HG03175 (cell line): ENCODE measurements at regions not wholly inside any gene's neighbourhood (a gene's known extent, or its start where the extent isn't known, plus 50 kb on each side); places are given as distances from the start of the nearest gene placed in this dataset.

Experiments
- ATAC-seq: cut with Tn5 transposase; IDR thresholded peaks from one replicate; pipeline ENCODE4 v1.9.1; 2021; ENCODE audit warnings: mild to moderate bottlenecking, moderate library complexity; ENCODE audit not compliant: unreplicated experiment

DNA sequence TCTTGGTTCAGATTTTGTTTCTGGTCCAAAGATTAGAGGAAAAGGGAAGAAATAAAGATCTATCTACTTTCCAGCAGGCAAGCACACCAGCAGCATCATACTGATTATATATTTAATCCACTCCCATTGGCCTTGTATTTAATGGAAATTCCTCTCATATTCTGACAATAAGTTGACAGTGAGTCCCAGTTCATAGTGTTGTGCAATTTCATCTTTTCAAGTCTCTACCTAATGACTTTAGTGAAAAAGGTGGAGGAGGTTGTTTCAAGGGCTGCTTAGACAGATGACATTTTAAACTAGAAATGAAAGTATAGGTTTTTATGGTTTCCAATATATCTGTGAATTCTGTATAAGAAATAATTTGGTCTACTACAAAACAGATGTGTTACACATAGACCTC is 298.6 kb downstream of the PABPC4L start:
- ATAC-seq, result no peak

DNA sequence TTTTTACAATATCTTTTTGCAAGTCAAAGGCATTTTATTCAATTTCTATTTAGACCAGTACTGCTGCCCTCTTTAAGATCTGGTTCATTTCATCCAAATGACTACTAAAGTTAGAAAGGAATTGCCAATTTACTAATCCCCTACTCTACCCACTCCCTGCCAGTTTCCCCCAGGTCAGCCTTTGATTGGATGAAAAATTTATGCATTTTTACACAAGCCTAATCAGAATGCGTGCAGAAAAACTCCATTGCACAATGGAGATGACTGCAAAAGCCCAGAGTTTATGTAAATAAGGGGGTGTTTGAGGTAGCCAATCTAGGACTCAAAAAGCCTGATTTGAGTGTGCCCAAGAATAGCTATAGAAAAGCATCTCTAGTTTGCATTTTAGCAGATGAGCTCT is 310.6 kb downstream of the PABPC4L start:
- ATAC-seq, result no peak

DNA sequence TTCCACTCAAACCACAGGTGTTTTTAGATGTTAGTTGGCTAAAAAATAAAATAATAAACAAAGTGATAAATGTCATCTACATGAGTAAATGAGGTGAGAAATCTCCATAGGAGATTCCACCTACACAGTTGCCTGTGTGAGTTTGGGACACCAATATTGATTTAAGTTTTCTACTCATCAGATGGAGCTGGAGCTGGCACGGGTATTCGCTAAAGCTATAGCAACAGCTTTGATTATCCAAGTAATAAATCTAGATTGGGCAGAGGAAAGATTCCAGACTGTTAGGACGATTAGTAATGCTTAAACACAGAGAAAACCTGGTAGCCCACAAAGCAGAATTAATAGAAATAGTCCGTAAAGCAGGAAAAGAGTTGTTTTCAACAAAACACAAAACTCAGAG is 313.9 kb downstream of the PABPC4L start:
- ATAC-seq, result no peak

DNA sequence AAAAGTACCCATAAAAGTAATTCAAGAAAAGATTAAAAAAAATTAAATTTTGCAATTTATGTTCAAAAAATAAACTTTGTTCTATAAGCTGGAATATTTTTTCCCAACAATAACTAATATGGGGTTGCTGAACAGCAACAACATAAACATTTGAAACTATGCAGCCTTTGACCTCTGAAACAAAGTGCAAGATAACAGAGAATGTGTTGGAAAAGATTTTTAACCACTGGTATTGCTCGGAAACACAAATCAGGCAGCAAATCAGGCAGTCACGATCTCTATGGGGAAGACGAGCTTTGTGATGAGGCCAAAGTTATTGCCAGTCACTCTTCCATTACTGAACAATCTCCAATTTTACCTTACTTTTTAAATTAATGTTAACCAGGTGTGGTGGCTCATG is 332.1 kb downstream of the PABPC4L start:
- ATAC-seq, result no peak

DNA sequence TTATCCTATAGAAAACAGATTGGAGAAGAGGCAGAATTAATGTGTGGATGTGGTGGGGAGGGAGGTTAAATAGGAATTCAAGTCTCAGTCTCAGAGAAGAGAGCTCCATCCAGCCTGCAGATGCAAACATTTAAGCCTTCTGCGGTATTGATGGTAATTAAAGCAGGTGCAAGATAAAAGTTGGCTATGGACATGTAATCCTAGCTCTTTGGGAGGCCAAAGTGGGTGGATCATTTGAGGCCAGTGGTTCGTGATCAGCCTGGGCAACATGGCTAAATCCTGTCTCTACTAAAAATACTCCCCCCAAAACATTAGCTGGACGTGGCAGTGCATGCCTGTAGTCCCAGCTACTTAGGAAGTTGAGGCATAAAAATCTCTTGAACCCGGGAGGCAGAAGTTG is 332.7 kb downstream of the PABPC4L start:
- ATAC-seq, result no peak

DNA sequence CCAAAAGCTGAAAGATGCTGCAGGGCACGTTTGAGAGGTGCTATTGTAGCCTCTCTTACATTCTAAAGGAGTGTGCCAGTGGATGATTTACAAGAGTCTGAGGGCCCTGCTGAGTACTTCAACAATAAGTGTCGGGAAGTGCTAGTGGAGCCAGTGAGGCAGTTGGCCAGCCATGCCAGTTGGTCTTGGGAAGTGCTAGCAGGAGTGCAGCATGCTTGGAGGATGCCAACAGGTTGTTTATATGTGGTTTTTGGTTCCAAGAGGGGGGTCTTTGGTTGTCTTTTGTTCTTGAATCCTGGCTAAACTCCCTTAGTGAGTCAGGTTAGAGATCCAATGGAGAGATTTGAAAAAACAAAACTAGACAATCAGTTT is 335.3 kb downstream of the PABPC4L start:
- no peak for ATAC-seq

DNA sequence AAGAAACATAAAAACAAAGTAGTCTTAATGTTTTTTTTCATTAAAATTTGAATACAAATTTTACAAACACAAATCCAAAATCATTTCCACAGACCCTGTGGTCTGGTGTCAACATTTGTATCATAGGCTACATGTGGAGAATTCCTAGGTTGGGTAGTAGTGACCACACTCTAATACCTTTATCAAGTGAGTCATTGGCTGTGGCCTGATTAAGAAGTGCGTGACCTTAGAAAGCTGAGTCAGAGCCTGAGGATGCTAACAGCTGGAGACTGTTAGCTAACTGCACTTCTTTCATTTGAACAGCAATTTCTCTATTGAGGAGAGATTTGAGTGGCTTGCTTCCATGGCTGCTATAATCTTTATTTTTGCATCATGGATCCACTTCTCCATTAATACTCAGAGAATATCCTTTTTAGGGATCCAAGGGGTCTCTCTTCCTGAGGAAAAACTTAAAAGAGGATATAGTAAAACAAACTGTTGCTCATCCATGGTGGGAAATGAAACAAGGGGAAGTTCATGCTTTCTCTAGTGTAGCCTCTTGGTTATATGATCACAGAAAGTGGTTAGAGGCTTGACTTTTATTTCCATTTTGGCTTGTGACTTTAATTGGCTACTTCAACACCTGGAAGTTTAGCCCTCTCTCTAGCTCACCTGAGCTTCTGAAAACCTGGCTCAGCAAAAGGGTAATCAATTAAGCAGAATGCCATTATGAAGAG is 335.8 kb downstream of the PABPC4L start:
- no peak for ATAC-seq

DNA sequence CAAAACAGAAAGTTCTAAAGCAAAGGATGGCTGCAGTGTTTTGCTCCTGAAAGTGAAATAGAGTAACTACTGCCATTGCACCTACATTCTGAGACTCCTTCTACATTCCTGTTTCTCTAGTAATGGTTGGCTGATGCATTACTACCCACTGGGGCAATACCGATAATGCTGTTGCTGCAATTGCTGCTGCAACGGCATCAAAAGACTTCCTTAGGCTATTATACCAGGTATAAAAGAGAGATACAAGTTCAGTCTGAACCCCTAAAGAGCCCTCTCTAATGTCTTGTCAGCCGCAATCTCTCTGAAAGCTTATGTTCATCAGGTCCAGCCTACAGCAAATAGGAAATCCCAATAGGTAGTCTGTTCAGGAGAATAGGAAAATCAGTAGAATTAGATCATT is 338.4 kb downstream of the PABPC4L start:
- no peak for ATAC-seq

DNA sequence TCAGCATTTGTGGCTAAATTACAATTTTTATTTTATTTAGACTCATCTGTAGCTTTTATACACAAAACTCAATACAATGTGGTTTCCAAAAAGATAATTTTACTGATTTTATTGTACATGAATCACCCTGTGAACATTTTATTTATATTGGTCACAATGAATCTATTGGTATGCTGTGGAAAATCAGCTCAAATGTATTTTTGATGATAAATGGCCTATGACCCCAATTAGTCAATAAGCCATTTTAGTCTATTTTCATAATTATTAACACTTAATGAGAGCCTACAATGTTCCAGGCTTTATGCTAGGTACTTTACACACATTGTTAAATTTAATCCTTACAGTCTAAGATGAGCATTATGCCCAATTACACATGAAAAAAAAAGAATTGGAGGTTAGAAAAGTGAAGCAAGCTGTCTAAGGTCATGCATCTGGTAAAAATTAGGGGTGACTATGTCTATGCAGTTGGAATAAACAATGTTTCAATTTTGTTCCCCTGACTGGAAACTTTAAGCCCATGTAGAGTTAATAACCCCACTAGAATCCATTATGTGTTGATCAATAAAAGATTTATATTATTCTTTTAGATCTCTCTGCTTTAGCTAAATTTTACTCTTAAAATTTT is 344.7 kb downstream of the PABPC4L start:
- no peak for ATAC-seq

DNA sequence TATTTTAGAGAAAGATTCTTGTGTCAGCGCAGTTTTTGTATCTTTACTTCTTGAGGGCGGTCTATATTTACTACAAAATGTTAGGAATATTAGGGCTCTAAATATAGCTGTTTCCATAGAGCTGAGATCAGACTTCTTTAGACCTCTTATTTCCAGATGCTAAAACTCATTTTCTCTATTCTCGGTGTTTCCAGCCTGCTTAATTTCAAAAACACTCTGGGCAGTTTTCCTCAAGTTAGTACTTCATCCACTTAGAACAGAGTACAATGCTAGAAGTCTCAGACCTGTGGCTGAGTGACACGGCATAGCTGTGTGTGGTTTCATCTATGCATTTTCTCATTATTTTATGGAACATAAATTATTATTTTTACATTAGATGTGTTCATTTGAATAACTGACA is 346.6 kb downstream of the PABPC4L start:
- no peak for ATAC-seq

DNA sequence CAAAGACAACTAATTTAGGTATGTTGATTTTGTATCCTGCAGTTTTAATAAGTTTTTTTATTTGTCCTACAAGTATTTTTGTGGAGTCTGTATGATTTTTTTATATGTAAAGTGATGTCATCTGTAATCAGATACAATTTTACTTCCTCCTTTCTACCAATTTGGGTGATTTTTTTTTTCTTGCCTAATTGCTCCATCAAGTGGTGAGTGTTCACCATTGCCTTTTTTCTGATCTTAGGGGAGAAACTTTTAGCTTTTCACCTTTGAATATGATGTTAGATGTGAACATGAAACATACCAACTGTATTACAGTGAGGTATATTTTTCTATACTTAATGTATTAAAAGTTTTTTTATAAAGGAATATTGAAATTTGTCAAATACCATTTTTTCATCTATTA is 362.3 kb downstream of the PABPC4L start:
- ATAC-seq, result no peak

DNA sequence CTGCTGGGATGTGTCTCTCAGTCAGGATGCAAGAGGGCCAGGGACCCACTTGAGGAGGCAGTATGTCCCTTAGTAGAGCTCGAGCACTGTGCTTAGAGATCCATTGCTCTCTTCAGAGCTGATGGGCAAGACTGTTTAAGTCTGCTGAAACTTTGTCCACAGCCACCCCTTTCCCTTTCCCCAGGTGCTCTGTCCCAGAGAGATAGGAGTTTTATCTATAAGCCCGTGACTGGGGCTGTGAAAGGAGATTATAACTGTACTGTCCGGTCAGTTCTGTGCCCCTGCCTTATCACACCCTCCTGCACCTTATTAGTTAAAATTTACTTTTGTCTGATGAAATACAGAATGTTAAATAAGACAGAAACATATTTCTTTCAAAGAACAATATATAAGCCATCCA is 378.4 kb downstream of the PABPC4L start:
- no peak for ATAC-seq

DNA sequence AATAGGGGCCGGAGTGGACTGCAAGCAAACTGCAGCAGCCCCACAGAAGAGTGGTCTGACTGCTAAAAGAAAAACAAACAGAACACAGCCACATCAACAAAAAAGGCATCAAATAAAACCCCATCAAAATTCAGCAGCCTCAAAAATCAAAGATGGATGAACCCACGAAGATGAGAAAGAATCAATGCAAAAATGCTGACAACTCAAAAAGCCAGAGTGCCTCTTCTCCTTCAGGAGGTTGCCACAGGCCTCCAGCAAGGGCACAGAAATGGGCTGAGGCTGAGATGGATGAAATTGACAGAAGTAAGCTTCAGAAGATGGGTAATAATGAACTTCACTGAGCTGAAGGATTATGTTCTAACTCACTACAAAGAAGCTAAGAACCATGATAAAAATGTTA is 388.6 kb downstream of the PABPC4L start:
- ATAC-seq, result no peak

DNA sequence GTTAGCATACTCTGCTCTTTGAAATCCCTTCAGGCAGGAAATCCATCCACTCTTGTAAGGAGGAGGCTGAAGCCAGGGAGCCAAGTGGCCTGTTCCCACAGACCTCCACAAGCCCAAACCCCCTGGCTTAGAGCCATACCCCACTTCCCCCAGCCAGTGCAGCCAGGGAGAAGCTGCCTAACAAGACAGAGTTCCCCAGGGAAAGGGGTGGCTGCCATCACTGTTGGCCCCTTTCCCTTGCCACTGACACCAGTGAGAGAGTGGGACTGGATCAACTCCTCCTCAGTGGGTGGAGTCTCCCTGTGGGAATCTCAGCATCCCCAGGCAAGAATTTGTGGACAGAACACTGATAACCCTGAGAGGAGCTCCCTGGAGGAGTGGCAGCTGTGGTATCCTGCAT is 389.4 kb downstream of the PABPC4L start:
- ATAC-seq, result no peak

DNA sequence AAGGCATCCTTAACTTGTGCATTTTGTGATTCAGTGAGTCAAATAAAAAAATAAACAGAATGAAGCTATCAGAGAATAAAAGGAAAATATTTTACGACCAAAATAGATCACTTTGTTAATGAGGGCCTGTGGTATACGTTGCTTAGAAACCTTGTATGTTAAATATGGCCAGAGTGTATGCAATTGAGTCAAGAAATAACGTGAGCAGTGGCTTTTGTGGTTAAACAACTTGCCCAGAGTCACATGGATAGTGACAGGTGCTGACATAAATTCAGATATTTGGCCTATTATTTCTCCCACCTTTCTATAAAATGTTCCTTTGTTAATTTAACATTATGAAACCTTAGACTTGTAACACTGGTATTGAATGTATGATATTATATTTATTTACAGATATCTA is 393.4 kb downstream of the PABPC4L start:
- no peak for ATAC-seq

DNA sequence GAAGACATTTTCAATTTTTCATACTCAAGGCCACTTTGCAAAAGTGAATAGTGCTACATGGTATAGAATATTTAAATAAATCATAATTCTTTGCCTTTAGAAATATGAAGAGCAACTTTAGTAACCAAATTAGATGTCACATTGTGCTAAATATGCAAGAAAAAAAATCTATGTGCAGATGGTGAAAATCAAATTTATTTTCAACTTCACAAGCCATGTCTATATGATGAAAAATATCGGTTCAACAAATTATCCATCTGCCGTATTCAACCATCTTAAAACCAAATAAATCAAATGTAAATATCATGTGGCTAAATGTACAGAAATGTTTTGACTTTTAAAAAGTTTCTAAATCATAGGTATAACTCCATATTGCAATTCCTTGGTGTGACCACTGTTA is 398.2 kb downstream of the PABPC4L start:
- ATAC-seq, result no peak

DNA sequence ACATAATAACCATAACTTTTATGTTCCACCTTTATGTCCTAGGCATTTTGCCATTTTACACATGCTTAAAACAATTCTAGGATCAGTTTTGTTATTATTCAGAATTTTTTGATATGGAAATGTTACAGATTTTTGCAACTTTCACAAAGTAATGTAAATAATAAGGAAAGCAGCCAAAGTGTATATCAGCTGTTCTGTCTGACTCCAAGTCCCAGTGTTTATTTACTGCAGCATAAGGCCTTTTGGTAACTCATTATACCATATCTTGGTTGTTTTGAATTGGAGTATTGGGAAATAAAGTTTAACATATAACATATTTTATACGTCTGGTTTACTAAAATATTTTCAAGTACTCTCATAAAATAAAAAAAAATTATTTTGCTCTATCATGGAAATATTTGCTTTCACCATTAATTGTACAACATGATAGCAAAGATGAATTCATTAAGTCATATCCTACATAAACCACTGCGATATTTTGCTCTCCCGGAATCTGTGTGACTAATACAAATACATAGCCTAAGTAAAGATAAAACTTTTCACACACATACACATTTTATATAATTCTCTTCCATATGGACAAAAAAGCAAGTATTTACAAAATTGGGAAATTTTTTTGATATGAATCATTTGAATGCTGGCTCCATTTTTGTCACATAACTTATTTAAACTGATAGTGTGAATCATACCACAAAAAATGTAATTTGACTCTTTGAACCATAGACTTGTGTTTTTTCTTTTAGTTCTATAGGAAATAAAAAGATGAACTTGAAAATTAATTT is 399.0 kb downstream of the PABPC4L start:
- ATAC-seq, result no peak

DNA sequence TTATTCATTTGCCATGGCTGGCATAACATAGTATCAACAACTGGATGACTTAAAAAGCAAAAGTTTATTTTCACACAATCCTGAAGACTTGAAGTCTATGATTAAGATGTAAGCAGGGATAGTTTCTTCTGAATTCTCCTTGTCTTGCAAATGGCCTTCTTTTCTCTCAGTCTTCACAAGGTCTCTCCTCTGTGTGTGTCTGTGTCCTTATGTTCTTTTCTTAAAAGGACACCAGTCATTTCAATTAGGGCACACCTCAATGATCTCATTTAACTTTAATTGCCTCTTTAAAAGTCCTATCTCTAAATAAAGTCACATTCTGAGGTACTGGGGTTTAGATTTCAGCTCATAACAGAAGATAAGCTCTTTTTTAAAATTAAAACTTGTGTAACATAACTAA is 399.7 kb downstream of the PABPC4L start:
- no peak for ATAC-seq

DNA sequence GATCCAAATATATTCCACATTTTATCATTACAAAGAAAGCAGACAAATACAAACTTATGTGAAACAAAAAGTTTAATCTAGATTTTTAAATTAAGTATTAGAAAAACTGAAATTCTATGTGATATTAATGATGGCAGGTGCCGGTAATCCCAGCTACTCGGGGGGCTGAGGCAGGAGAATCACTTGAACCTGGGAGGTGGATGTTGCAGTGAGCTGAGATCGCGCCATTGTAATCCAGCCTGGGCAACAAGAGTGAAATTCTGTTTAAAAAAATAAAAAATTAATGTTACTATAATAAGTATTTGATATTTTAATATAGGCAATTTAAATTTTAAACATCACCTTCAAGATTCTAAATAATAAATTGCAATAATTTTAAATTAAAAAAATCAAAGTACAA is 400.6 kb downstream of the PABPC4L start:
- no peak for ATAC-seq

DNA sequence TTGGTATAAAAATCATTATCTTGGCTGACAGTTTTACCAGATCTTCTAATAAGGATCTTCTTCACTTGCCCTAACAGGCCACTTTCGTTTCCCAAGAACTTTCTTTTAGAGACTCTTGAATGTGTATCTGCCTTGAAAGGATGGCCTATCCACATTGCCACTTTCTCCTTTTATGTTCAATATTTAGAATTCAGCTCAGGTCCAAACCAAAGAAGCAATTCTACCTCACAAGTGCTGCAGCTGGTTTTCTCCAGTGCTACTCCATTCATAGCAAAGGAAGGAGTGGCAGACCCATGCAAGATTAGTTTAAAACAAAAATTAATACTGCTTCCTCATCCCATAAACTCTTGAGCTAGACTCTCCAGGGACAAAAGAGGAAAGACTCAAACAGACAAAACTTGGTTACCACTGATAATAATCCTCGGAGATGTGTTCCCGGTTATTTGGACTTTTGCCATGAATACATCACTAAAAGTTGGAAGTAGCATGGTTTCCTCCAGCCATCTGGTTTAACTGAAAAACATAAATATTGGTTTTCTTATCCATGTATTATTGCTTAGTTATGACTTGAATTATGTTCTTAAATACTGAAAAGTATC is 401.8 kb downstream of the PABPC4L start:
- ATAC-seq, result no peak

DNA sequence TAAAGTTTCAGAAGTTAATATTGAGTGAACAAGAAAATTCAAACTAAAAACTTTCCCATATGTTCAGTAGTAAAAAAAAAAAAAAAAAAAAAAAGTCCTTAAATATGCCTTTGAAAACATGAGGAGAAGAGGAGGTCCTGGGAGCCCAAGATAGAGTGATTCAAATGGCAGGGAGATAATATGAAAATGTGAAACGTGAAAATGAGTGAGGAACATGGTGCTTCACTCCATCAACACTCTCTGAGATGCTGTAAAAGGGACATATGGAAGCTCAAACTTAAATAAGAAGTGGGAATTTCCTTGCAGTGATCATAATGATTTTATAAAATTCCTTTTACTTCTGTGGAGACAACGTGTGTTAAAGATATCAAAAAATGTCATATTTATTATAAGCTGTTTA is 423.9 kb downstream of the PABPC4L start:
- ATAC-seq, result no peak

DNA sequence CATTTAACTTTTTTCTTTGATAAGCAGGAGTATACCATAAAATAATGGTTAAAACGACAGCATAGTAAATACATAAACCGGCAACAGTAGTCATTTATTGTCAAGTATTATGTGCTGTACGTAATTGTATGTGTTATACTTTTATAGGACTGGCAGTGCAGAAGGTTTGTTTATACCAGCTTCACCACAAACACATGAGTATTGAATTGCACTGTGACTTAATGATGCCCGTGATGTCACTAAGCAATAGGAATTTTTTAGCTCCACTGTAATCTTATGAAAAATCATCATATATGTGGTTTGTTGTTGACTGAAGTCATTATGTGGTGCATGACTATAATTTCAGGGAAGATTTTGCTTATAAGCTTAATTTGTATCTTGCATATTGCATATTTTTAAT is 424.6 kb downstream of the PABPC4L start:
- ATAC-seq, result no peak
